Type B pancreatic cell (in vitro differentiated cells): ENCODE measurements at regions not wholly inside any gene's neighbourhood (a gene's known extent, or its start where the extent isn't known, plus 50 kb on each side); places are given as distances from the start of the nearest gene placed in this dataset.
A peak's percentile ranks its signal among the peaks of the same experiment; 100 is the strongest.

ENCODE experiments used
- DNase-seq: peaks from one replicate; pipeline ENCODE4 v3.0.0; 2021; ENCODE audit warnings: mixed read lengths; ENCODE audit not compliant: unreplicated experiment; ENCODE audit errors: extremely low spot score
- H3K27ac Mint-ChIP-seq: 2 replicates; pipeline ENCODE4 v1.8.0; 2021; ENCODE audit warnings: mild to moderate bottlenecking, mixed read lengths
- H3K27me3 Mint-ChIP-seq: 2 replicates; pipeline ENCODE4 v1.8.0; 2021; ENCODE audit warnings: mixed read lengths
- H3K36me3 Mint-ChIP-seq: 2 replicates; pipeline ENCODE4 v1.8.0; 2021; ENCODE audit warnings: mixed read lengths
- H3K4me1 Mint-ChIP-seq: one replicate; pipeline ENCODE4 v1.8.0; 2021; ENCODE audit warnings: mixed read lengths; ENCODE audit not compliant: unreplicated experiment
- H3K4me3 Mint-ChIP-seq: 2 replicates; pipeline ENCODE4 v1.8.0; 2021; ENCODE audit warnings: mild to moderate bottlenecking, mixed read lengths
- H3K9me3 Mint-ChIP-seq: 2 replicates; pipeline ENCODE4 v1.8.0; 2021; ENCODE audit warnings: mixed read lengths
- TF ChIP-seq, protein P1 (sequence below): fragments of 200-600 bp; sonication (generic); conservative IDR thresholded peaks from 2 replicates; pipeline ENCODE4 v1.5.0; 2021; ENCODE audit warnings: antibody characterized with exemption, mild to moderate bottlenecking

DNA sequence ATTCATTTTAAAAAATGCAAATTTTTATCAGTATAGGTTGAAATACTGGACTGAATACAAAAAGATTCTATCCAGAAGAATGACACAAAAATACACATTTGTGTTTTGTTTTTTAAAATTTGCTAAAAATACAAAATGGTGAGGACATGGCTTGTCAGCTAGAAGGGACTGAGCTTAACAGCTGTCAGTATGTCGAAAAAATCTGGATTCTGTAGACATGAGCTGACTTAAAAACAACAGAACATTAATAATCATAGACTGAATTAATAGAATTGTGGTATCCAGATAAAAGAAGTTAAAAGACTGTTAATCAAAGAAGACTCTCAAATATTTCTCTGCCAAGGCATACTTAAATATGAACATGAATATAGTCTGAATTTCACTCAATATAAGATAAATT is 244.9 kb upstream of the CBLB start:
- H3K4me1 Mint-ChIP-seq: no peaks in the 10 kb centered on the region
- no peaks in the 10 kb centered on the region for H3K9me3 Mint-ChIP-seq
- TF ChIP-seq, protein P1, sequence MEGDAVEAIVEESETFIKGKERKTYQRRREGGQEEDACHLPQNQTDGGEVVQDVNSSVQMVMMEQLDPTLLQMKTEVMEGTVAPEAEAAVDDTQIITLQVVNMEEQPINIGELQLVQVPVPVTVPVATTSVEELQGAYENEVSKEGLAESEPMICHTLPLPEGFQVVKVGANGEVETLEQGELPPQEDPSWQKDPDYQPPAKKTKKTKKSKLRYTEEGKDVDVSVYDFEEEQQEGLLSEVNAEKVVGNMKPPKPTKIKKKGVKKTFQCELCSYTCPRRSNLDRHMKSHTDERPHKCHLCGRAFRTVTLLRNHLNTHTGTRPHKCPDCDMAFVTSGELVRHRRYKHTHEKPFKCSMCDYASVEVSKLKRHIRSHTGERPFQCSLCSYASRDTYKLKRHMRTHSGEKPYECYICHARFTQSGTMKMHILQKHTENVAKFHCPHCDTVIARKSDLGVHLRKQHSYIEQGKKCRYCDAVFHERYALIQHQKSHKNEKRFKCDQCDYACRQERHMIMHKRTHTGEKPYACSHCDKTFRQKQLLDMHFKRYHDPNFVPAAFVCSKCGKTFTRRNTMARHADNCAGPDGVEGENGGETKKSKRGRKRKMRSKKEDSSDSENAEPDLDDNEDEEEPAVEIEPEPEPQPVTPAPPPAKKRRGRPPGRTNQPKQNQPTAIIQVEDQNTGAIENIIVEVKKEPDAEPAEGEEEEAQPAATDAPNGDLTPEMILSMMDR: no peak
- no peak overlapping the region for H3K27ac Mint-ChIP-seq
- no peak for DNase-seq
- no peaks in the 10 kb centered on the region for H3K27me3 Mint-ChIP-seq
- H3K4me3 Mint-ChIP-seq: no peak overlapping the region
- H3K36me3 Mint-ChIP-seq: no peaks in the 10 kb centered on the region

DNA sequence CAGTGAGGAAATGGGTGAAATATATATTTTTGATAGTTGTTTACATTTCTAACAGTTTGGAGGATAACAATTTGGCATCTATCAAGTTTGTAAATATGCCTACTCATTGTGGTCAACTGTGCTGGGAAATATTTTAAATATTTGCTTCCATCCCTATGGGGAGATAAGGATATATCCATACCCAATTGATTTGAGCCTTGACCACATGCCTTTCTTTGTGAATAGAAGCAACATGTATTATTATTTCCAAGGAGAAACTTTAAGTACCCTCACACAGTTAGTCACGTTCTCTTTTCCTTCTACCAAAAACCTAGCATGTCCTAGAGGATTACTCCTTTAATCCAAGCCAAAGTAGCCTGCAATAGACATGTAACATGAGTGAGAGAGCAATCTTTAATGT is 245.4 kb upstream of the CBLB start:
- Mint-ChIP-seq H3K27me3 (no peaks in the 10 kb centered on the region), H3K27ac (peak overlapping the region; percentile 57), H3K36me3 (no peaks in the 10 kb centered on the region), H3K9me3 (no peaks in the 10 kb centered on the region), H3K4me1 (peaks cover 4% of the 10 kb centered on the region), H3K4me3 (no peak overlapping the region)
- DNase-seq: no peak
- TF ChIP-seq, protein P1: no peak

DNA sequence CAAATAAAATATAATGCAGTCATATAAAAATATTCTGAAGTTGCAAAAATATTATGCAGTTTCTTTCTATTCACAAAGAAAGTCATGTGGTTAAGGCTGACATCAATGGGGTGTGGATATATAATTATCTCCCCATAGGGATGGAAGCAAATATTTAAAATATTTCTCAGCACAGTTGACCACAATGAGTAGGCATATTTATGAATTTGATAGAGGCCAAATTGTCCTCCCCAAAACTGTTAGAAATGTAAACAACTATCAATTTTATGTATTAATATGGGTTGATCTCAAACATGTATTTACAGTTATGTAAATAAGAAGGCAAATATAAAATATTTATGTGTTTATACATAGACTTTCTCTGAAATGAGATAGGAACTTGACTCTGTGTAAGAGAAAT is 246.0 kb upstream of the CBLB start:
- TF ChIP-seq, protein P1: no peak
- no peak overlapping the region for H3K27ac Mint-ChIP-seq
- peaks cover 11% of the 10 kb centered on the region for H3K4me1 Mint-ChIP-seq
- no peak for DNase-seq
- no peaks in the 10 kb centered on the region for H3K27me3 Mint-ChIP-seq
- H3K4me3 Mint-ChIP-seq: no peak overlapping the region
- no peaks in the 10 kb centered on the region for H3K36me3 Mint-ChIP-seq
- H3K9me3 Mint-ChIP-seq: peaks cover 6% of the 10 kb centered on the region

DNA sequence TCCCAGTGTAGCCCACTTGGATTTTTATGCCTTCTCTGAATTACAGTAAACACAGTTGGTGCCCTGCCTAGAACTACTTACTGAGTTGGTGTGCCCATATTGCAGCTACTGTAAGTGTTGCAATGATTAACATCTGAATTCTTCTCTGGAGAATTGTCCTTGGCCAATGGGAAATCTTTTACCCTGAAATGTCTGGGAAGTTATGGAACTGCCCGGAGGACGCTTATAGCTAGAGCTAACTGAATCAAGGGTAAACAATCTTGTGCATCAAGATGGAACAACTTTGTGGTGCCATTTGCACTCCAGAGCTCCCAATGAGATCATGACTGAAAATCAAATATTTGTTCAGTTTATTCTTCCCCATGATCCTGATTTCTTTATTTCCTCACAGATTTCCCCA is 246.7 kb upstream of the CBLB start:
- TF ChIP-seq, protein P1: no peak
- Mint-ChIP-seq H3K4me3 (no peak overlapping the region), H3K27me3 (no peaks in the 10 kb centered on the region), H3K4me1 (peaks cover 13% of the 10 kb centered on the region), H3K27ac (peak overlapping the region; percentile 17), H3K9me3 (peaks cover 7% of the 10 kb centered on the region), H3K36me3 (no peaks in the 10 kb centered on the region)
- no peak for DNase-seq

DNA sequence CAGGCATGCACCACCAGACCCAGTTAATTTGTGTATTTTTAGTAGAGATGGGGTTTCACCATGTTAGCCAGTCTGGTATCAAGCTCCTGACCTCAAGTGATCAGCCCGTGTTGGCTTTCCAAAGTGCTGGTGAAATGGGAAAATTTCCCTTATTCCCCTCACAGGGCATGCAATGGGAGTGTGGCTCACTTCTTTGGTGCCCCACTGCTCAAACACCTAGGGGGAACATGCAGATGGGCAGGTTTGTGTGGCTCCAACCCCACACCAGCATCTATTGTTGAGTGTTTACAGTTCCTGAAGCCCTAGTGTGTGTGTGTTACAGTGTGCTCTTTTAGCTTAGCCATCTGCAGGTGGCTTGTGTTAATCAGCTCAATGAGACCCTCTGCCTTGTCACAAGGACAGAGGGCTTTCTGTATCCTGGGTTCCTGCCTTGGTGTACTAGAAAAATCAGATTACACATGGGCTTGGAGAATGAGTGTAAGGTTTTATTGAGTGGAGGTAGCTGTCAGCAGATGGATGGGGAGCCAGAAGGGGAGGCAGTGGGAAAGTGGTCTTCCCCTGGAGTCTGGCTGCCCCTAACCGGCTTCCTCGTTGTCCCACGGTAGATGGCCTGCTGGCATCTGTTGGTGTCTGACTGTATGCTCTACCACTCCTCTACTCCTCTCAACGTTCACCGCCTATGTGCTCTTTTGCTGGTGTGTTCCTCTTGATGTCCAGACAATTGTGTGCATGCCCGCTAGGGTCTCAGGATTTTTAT is 248.1 kb upstream of the CBLB start:
- H3K27ac Mint-ChIP-seq: peak overlapping the region; percentile 87
- peaks cover 13% of the 10 kb centered on the region for H3K4me1 Mint-ChIP-seq
- H3K4me3 Mint-ChIP-seq: no peak overlapping the region
- no peak for DNase-seq
- H3K27me3 Mint-ChIP-seq: no peaks in the 10 kb centered on the region
- TF ChIP-seq, protein P1: no peak
- H3K9me3 Mint-ChIP-seq: peaks cover 7% of the 10 kb centered on the region
- H3K36me3 Mint-ChIP-seq: no peaks in the 10 kb centered on the region
